Ovary (tissue), 3 donors: ENCODE measurements at regions not wholly inside any gene's neighbourhood (a gene's known extent, or its start where the extent isn't known, plus 50 kb on each side); places are given as distances from the start of the nearest gene placed in this dataset.

ENCODE experiments used
- CTCF ChIP-seq, 3 donors: fragments of 450-650 bp in 2 of 3; fragments of 200-600 bp in 1 of 3; IDR thresholded peaks; one replicate each; pipeline versions ENCODE4 v1.5.1 to v1.8.0; 2016 to 2022; ENCODE audit warnings: antibody characterized with exemption in 3 of 3, mild to moderate bottlenecking in 1 of 3
- EP300 ChIP-seq: sonication (generic); formaldehyde crosslinking; IDR thresholded peaks from one replicate; pipeline ENCODE4 v1.6.1; 2017; ENCODE audit warnings: antibody characterized with exemption
- POLR2A ChIP-seq: fragments of 450-650 bp; IDR thresholded peaks from one replicate; pipeline ENCODE4 v1.6.1; 2017; ENCODE audit warnings: antibody characterized with exemption, mild to moderate bottlenecking, moderate library complexity
- donor health status: DM: no; HTN: no; CAD: no.

- TF ChIP-seq CTCF (IDR thresholded peaks at IDR 0.05) (no peak), EP300 (no peak), POLR2A (no peak)
Measured at GRCh38 chr6:170473301-170473717, 79.8 kb downstream of the PSMB1 start.
